ENCODE measurements at regions not wholly inside any gene's neighbourhood (a gene's known extent, or its start where the extent isn't known, plus 50 kb on each side); places are given as distances from the start of the nearest gene placed in this dataset.
A peak's percentile ranks its signal among the peaks of the same experiment; 100 is the strongest.

DNA sequence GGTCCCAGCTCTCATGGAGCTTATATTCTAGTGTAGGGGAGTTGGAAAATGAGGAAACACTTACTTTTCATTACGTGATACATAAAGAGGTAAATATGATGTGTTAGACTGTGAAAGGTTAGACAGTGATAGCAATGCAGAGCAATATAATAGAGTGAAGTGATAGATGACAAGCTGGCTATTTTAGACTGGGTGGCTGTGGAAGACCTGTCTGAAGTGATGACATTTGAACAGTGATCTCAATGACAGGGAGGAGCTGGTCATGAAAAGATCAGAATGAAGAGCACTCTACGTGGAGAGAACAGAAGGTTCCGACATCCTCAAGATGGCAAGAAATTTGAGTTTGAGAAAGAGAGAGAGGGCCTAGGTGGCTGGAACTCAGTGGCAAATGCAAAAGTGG, 118.9 kb upstream of the MKLN1 start:
- H3K4me3 ChIP-seq (ENCODE audit: low read depth, low read length) = no peak overlapping the region
- no peaks in the 10 kb centered on the region for H3K36me3 ChIP-seq (ENCODE audit: control insufficient read depth, insufficient read depth, low read length)
- no peaks in the 10 kb centered on the region for H3K4me1 ChIP-seq
- H3K4me1 Mint-ChIP-seq (ENCODE audit: low read depth, unreplicated experiment) = no peaks in the 10 kb centered on the region
- no peak overlapping the region for H3K4me3 Mint-ChIP-seq (ENCODE audit: unreplicated experiment)
- TF ChIP-seq, protein P1, sequence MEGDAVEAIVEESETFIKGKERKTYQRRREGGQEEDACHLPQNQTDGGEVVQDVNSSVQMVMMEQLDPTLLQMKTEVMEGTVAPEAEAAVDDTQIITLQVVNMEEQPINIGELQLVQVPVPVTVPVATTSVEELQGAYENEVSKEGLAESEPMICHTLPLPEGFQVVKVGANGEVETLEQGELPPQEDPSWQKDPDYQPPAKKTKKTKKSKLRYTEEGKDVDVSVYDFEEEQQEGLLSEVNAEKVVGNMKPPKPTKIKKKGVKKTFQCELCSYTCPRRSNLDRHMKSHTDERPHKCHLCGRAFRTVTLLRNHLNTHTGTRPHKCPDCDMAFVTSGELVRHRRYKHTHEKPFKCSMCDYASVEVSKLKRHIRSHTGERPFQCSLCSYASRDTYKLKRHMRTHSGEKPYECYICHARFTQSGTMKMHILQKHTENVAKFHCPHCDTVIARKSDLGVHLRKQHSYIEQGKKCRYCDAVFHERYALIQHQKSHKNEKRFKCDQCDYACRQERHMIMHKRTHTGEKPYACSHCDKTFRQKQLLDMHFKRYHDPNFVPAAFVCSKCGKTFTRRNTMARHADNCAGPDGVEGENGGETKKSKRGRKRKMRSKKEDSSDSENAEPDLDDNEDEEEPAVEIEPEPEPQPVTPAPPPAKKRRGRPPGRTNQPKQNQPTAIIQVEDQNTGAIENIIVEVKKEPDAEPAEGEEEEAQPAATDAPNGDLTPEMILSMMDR (IDR thresholded peaks at IDR 0.05; ENCODE audit: insufficient read depth in 1 of 2, low read depth in 1 of 2, low read length in 1 of 2, severe bottlenecking in 1 of 2, unreplicated experiment in 1 of 2) = no peak
- DNase-seq = no peak
- BruUV-seq (replicated peaks) = no TSS peak
- no peak overlapping the region for H3K27ac Mint-ChIP-seq (ENCODE audit: unreplicated experiment)
- POLR2A ChIA-PET = no interaction called here
- intact Hi-C loops (cut with micrococcal nuclease; ENCODE audit: unreplicated experiment) = no loop called here
- CTCF ChIA-PET = no interaction called here
- peaks cover 3% of the 10 kb centered on the region for H3K27me3 Mint-ChIP-seq (ENCODE audit: insufficient read depth, unreplicated experiment)
- H3K27me3 ChIP-seq (replicated peaks; ENCODE audit: control insufficient read depth, insufficient read depth, low read length) = no peaks in the 10 kb centered on the region
- peaks cover 34% of the 10 kb centered on the region for H3K9me3 Mint-ChIP-seq (ENCODE audit: unreplicated experiment)
- no peaks in the 10 kb centered on the region for H3K9me3 ChIP-seq
- peaks cover 23% of the 10 kb centered on the region for H3K36me3 Mint-ChIP-seq (ENCODE audit: insufficient read depth, unreplicated experiment)

DNA sequence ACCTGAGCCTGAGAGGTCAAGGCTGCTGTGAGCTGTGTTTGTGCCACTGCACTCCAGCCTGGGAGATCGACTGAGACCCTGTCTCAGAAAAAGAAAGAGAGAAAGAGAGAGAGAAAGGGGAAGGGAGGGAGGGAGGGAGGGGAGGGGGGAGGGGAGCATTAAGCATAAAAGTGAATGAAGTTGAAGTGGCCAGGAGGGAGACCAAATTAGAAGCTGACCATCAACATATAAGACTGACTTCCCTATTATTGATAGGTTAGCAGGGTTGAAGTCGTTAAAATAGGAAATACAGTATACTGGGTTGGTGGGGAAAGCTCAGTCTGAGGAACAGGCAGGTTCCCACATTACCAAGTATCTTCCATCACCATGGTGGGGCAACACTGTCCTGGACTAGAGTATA, 117.1 kb upstream of the MKLN1 start:
- intact Hi-C loops (cut with micrococcal nuclease; ENCODE audit: unreplicated experiment) = no loop called here
- Histone ChIP-seq H3K4me3 (ENCODE audit: low read depth, low read length) (no peak overlapping the region), H3K27me3 (replicated peaks; ENCODE audit: control insufficient read depth, insufficient read depth, low read length) (no peaks in the 10 kb centered on the region), H3K4me1 (no peaks in the 10 kb centered on the region), H3K36me3 (ENCODE audit: control insufficient read depth, insufficient read depth, low read length) (no peaks in the 10 kb centered on the region), H3K9me3 (no peaks in the 10 kb centered on the region)
- Mint-ChIP-seq H3K36me3 (ENCODE audit: insufficient read depth, unreplicated experiment) (peaks cover 23% of the 10 kb centered on the region), H3K4me1 (ENCODE audit: low read depth, unreplicated experiment) (no peaks in the 10 kb centered on the region), H3K27ac (ENCODE audit: unreplicated experiment) (peak overlapping the region; percentile 72), H3K4me3 (ENCODE audit: unreplicated experiment) (no peak overlapping the region), H3K27me3 (ENCODE audit: insufficient read depth, unreplicated experiment) (peaks cover 3% of the 10 kb centered on the region), H3K9me3 (ENCODE audit: unreplicated experiment) (peaks cover 34% of the 10 kb centered on the region)
- no TSS peak for BruUV-seq (replicated peaks)
- POLR2A ChIA-PET = no interaction called here
- TF ChIP-seq, protein P1 (IDR thresholded peaks at IDR 0.05; ENCODE audit: insufficient read depth in 1 of 2, low read depth in 1 of 2, low read length in 1 of 2, severe bottlenecking in 1 of 2, unreplicated experiment in 1 of 2) = no peak
- CTCF ChIA-PET = no interaction called here
- no peak for DNase-seq

DNA sequence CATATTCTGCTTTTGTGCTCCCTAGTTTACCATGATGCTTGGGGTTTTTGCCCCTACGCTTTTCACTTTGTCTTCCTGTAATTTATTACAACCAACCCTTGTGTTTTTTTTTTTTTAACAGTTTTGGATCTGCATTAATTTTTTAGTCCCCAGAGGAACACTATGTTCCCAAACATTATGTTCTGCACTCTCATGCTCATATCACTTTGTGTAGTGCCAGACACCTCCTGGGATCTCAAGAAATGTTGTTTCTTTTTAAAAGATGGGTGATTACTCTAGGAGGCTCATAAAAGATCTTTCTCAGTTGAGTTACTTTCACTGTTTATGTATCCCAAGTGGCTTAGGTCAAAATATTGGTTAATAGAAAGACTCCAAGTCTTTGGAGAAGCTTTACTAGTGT, 116.2 kb upstream of the MKLN1 start:
- TF ChIP-seq, protein P1 (IDR thresholded peaks at IDR 0.05; ENCODE audit: insufficient read depth in 1 of 2, low read depth in 1 of 2, low read length in 1 of 2, severe bottlenecking in 1 of 2, unreplicated experiment in 1 of 2) = no peak
- H3K36me3 ChIP-seq (ENCODE audit: control insufficient read depth, insufficient read depth, low read length) = no peaks in the 10 kb centered on the region
- no peaks in the 10 kb centered on the region for H3K27me3 ChIP-seq (replicated peaks; ENCODE audit: control insufficient read depth, insufficient read depth, low read length)
- no peaks in the 10 kb centered on the region for H3K9me3 ChIP-seq
- Mint-ChIP-seq H3K27ac (ENCODE audit: unreplicated experiment) (no peak overlapping the region), H3K4me1 (ENCODE audit: low read depth, unreplicated experiment) (no peaks in the 10 kb centered on the region), H3K27me3 (ENCODE audit: insufficient read depth, unreplicated experiment) (peaks cover 3% of the 10 kb centered on the region), H3K9me3 (ENCODE audit: unreplicated experiment) (peaks cover 34% of the 10 kb centered on the region), H3K4me3 (ENCODE audit: unreplicated experiment) (no peak overlapping the region), H3K36me3 (ENCODE audit: insufficient read depth, unreplicated experiment) (peaks cover 23% of the 10 kb centered on the region)
- H3K4me1 ChIP-seq = no peaks in the 10 kb centered on the region
- DNase-seq = no peak
- intact Hi-C loops (cut with micrococcal nuclease; ENCODE audit: unreplicated experiment) = no loop called here
- no peak overlapping the region for H3K4me3 ChIP-seq (ENCODE audit: low read depth, low read length)
- BruUV-seq (replicated peaks) = no TSS peak
- ChIA-PET POLR2A (no interaction called here), CTCF (no interaction called here)
